GM12865 (cell line): ENCODE measurements at regions not wholly inside any gene's neighbourhood (a gene's known extent, or its start where the extent isn't known, plus 50 kb on each side); places are given as distances from the start of the nearest gene placed in this dataset.

Experiments used
- DNase-seq: peaks from one replicate; pipeline ENCODE4 v3.0.0; 2010; ENCODE audit warnings: low read depth
- H3K4me3 ChIP-seq: 2 replicates; pipeline ENCODE4 v1.5.1; 2011; ENCODE audit warnings: mild to moderate bottlenecking, low read depth, low read length, control low read depth
- TF ChIP-seq, protein P1 (sequence below): IDR thresholded peaks from 2 replicates; pipeline ENCODE4 v1.5.1; 2011; ENCODE audit warnings: low read length, control low read depth, low read depth, inconsistent platforms; ENCODE audit not compliant: insufficient read depth; ENCODE audit errors: missing control alignments

- TF ChIP-seq, protein P1, sequence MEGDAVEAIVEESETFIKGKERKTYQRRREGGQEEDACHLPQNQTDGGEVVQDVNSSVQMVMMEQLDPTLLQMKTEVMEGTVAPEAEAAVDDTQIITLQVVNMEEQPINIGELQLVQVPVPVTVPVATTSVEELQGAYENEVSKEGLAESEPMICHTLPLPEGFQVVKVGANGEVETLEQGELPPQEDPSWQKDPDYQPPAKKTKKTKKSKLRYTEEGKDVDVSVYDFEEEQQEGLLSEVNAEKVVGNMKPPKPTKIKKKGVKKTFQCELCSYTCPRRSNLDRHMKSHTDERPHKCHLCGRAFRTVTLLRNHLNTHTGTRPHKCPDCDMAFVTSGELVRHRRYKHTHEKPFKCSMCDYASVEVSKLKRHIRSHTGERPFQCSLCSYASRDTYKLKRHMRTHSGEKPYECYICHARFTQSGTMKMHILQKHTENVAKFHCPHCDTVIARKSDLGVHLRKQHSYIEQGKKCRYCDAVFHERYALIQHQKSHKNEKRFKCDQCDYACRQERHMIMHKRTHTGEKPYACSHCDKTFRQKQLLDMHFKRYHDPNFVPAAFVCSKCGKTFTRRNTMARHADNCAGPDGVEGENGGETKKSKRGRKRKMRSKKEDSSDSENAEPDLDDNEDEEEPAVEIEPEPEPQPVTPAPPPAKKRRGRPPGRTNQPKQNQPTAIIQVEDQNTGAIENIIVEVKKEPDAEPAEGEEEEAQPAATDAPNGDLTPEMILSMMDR = no peak
- no peak overlapping the region; the same call in 1 of the 2 replicates for H3K4me3 ChIP-seq
- peak; percentile 96 for DNase-seq
Measured at GRCh38 chr1:116826818-116827606, 72.8 kb downstream of the CD2 start.

GRCh38 chr1:116827607-116828105 is 73.4 kb downstream of the CD2 start:
- TF ChIP-seq, protein P1 = no peak
- DNase-seq = no peak
- H3K4me3 ChIP-seq = no peak overlapping the region

DNA sequence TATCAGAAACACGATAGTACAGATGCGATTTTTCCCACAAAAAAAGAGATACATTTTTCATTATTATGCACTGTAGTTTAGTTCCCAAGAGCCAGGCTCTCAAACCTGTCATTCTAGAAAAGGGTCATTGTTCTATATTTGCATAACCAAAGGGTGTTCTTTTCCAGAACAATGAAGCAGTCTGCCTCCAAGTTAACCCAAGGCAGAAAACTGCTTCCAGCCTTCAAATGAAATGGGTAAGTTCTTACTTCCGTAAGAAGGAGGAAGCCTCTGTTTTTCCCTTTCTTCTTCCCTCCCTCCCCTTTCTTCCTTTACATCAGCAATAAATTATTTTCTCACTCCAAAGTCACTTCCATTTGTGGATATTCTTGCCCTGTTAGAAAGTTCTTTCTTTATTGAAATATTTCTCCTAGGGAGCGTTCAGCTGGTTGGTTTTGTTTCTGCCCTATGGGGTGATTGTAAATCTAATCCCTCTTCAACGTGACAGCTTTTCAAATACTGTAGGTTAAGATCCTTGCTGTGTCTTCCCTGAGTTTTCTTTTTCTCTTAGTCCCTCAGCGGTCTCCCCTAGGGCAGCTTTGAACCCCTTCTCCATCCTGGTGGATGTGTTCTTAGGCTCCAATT is 77.3 kb upstream of the PTGFRN start:
- DNase-seq = no peak
- TF ChIP-seq, protein P1 = no peak
- no peak overlapping the region for H3K4me3 ChIP-seq

- H3K4me3 ChIP-seq = no peak overlapping the region
- TF ChIP-seq, protein P1 = no peak
- DNase-seq = peak; percentile 11
Measured at GRCh38 chr1:116832932-116833578, 76.7 kb upstream of the PTGFRN start.

- no peak for DNase-seq
- no peak overlapping the region for H3K4me3 ChIP-seq
- TF ChIP-seq, protein P1 = no peak
Measured at GRCh38 chr1:116833718-116834117, 76.0 kb upstream of the PTGFRN start.

DNA sequence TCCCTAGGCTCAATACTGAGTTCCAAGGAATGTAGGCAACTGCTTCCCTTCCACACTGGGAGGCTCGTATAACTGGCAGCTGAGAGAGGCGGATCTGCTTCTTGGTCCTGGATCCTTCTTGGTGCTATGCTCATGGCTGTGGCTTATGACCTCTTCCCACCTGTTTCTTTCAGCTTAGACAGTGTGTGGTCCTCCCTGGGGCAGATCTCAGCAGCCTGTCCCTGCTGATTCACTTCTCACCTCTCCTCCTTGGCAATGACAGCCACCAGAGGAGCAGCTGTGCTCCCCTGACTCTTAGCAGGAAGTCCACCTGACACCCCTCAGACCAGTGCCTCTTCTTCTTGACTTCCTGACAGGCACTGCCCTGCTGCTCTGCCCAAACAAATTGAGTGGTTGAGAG is 75.1 kb upstream of the PTGFRN start:
- DNase-seq = peak; percentile 37
- H3K4me3 ChIP-seq = no peak overlapping the region
- TF ChIP-seq, protein P1 = no peak
